C1 segment of cervical spinal cord (tissue), 14 donors: ENCODE measurements at regions not wholly inside any gene's neighbourhood (a gene's known extent, or its start where the extent isn't known, plus 50 kb on each side); places are given as distances from the start of the nearest gene placed in this dataset.

Source experiments
- DNase-seq, 14 donors: peaks; one replicate each; lab custom pipeline; 2025; lab: John Stamatoyannopoulos, UW

GRCh38 chr1:186736971-186737685 lies 56.9 kb upstream of the PTGS2 start:
- DNase-seq, result no peak

GRCh38 chr1:186735463-186735862 lies 55.2 kb upstream of the PTGS2 start:
- no peak for DNase-seq

GRCh38 chr1:186730951-186731729 lies 50.9 kb upstream of the PTGS2 start:
- DNase-seq, result no peak
